Nephron progenitor cell (in vitro differentiated cells): ENCODE measurements at regions not wholly inside any gene's neighbourhood (a gene's known extent, or its start where the extent isn't known, plus 50 kb on each side); places are given as distances from the start of the nearest gene placed in this dataset.
"Not testable (repeated sequence)": the region's sequence is repeated elsewhere in the genome, so short reads cannot be mapped to it uniquely, and the experiment has no call there.

Experiments used
- DNase-seq: peaks from one replicate; pipeline ENCODE4 v3.0.0; 2021
- H3K27ac Mint-ChIP-seq: 2 replicates; pipeline ENCODE4 v1.8.0; 2021; ENCODE audit warnings: mild to moderate bottlenecking, moderate library complexity, mixed read lengths
- H3K27me3 Mint-ChIP-seq: 2 replicates; pipeline ENCODE4 v1.8.0; 2021; ENCODE audit warnings: mild to moderate bottlenecking, low read depth, mixed read lengths; ENCODE audit not compliant: poor library complexity
- H3K36me3 Mint-ChIP-seq: 2 replicates; pipeline ENCODE4 v1.8.0; 2021; ENCODE audit warnings: low read depth, mixed read lengths
- H3K4me1 Mint-ChIP-seq: 2 replicates; pipeline ENCODE4 v1.8.0; 2021; ENCODE audit warnings: mixed read lengths
- H3K4me3 Mint-ChIP-seq: 2 replicates; pipeline ENCODE4 v1.8.0; 2021; ENCODE audit warnings: mild to moderate bottlenecking, moderate library complexity, mixed read lengths
- H3K9me3 Mint-ChIP-seq: 2 replicates; pipeline ENCODE4 v1.8.0; 2021; ENCODE audit warnings: mild to moderate bottlenecking, moderate library complexity, mixed read lengths
- TF ChIP-seq, protein P1 (sequence below): fragments of 200-600 bp; sonication (generic); IDR thresholded peaks from 2 replicates; pipeline ENCODE4 v1.5.0; 2021; ENCODE audit warnings: antibody characterized with exemption

DNA sequence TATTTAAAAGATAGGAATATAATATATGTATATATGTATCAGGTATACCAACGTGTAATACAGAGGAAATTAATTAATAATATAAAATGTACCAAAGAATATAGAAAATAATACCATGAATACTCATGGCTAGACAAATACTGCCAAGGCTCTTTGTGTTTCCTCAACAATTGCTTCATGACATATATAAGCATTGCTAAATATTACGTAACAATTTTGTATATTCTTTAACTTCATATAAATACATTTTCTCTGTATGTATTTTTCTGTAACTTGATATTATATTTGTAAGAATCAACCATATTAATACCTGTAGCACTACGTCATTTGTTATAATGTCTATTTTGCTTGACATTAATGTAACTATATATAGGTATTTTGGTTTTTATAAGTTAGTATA, 104.0 kb downstream of the CEP44 start:
- Mint-ChIP-seq H3K27me3 (no peaks in the 10 kb centered on the region), H3K9me3 (no peaks in the 10 kb centered on the region), H3K4me3 (no peak overlapping the region), H3K27ac (no peak overlapping the region), H3K4me1 (peaks cover 15% of the 10 kb centered on the region), H3K36me3 (no peaks in the 10 kb centered on the region)
- TF ChIP-seq, protein P1, sequence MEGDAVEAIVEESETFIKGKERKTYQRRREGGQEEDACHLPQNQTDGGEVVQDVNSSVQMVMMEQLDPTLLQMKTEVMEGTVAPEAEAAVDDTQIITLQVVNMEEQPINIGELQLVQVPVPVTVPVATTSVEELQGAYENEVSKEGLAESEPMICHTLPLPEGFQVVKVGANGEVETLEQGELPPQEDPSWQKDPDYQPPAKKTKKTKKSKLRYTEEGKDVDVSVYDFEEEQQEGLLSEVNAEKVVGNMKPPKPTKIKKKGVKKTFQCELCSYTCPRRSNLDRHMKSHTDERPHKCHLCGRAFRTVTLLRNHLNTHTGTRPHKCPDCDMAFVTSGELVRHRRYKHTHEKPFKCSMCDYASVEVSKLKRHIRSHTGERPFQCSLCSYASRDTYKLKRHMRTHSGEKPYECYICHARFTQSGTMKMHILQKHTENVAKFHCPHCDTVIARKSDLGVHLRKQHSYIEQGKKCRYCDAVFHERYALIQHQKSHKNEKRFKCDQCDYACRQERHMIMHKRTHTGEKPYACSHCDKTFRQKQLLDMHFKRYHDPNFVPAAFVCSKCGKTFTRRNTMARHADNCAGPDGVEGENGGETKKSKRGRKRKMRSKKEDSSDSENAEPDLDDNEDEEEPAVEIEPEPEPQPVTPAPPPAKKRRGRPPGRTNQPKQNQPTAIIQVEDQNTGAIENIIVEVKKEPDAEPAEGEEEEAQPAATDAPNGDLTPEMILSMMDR: no peak
- no peak for DNase-seq

DNA sequence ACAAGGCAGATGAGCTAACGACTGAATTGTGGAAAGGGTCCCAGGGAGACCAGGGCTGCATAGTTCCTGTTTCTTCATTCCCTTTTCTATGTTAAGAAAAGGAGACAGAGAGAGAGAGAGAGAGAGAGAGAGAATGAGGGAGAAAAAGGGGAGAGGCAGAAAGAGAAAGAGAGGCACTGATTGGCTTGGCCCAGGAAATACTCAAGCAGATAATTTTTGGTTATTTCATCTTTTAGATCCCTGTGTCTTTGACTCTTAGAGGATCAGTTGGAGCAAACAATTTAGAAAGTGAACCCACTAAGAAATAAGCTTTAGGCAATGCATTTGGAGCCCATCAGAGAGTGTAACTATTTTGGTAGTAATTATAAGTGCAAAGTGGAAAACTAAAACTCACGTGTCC, 103.4 kb downstream of the CEP44 start:
- TF ChIP-seq, protein P1: no peak
- Mint-ChIP-seq H3K4me1 (peaks cover 16% of the 10 kb centered on the region), H3K27ac (peak overlapping the region; percentile 25), H3K9me3 (no peaks in the 10 kb centered on the region), H3K36me3 (no peaks in the 10 kb centered on the region), H3K4me3 (no peak overlapping the region), H3K27me3 (no peaks in the 10 kb centered on the region)
- DNase-seq: no peak

DNA sequence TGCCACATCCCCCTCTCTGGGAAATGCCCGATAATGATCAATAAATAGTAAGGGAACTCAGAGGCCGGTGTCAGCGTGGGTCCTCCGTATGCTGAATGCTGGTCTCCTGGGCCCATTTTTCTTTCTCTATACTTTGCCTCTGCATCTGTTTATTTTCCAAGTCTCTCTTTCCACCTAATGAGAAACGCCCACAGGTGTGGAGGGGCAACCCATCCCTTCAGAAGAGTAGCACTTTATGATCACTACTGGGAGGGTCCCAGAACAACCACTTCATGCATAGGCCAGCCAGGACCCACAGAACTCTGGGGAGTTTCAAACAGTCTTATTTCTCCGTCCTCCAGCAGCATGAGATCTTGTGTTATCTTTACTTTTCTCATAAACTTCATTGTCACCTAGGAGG, 100.1 kb downstream of the CEP44 start:
- TF ChIP-seq, protein P1: no peak
- no peak overlapping the region for H3K27ac Mint-ChIP-seq
- no peak overlapping the region for H3K4me3 Mint-ChIP-seq
- H3K4me1 Mint-ChIP-seq: peaks cover 26% of the 10 kb centered on the region
- H3K9me3 Mint-ChIP-seq: no peaks in the 10 kb centered on the region
- no peaks in the 10 kb centered on the region for H3K27me3 Mint-ChIP-seq
- no peak for DNase-seq
- H3K36me3 Mint-ChIP-seq: no peaks in the 10 kb centered on the region

DNA sequence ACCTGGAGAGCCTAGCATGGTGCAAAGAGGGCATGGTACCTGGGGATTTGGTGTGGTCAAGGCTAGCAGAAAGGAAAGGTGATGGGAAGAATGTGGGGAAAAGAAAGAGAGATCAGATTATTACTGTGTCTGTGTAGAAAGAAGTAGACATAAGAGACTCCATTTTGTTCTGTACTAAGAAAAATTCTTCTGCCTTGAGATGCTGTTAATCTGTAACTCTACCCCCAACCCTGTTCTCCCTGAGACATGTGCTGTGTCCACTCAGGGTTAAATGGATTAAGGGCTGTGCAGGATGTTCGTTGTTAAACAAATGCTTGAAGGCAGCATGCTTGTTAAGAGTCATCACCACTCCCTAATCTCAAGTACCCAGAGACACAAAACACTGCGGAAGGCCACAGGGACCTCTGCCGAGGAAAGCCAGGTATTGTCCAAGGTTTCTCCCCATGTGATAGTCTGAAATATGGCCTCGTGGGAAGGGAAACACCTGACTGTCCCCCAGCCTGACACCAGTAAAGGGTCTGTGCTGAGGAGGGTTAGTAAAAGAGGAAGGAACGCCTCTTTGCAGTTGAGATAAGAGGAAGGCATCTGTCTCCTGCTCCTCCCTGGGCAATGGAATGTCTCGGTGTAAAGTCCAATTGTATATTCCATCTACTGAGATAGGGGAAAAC, 99.4 kb downstream of the CEP44 start:
- DNase-seq, H3K4me3 Mint-ChIP-seq, H3K9me3 Mint-ChIP-seq, H3K36me3 Mint-ChIP-seq, H3K27ac Mint-ChIP-seq, H3K27me3 Mint-ChIP-seq: not testable (repeated sequence)
- peaks cover 26% of the 10 kb centered on the region for H3K4me1 Mint-ChIP-seq
